Neural progenitor cell (in vitro differentiated cells): ENCODE measurements at regions not wholly inside any gene's neighbourhood (a gene's known extent, or its start where the extent isn't known, plus 50 kb on each side); places are given as distances from the start of the nearest gene placed in this dataset.

Source experiments
- EZH2 ChIP-seq: fragments of 200-600 bp; sonication (generic); IDR thresholded peaks from 2 replicates; pipeline ENCODE4 v1.6.1; 2017; ENCODE audit warnings: antibody characterized with exemption, mild to moderate bottlenecking, moderate library complexity
- TF ChIP-seq, protein P1 (sequence below): fragments of 200-600 bp; sonication (generic); IDR thresholded peaks from 2 replicates; pipeline ENCODE4 v1.5.1; 2017; ENCODE audit warnings: antibody characterized with exemption, mild to moderate bottlenecking

GRCh38 chr6:104407957-104408356, 451.8 kb downstream of the HACE1 start:
- TF ChIP-seq, protein P1, sequence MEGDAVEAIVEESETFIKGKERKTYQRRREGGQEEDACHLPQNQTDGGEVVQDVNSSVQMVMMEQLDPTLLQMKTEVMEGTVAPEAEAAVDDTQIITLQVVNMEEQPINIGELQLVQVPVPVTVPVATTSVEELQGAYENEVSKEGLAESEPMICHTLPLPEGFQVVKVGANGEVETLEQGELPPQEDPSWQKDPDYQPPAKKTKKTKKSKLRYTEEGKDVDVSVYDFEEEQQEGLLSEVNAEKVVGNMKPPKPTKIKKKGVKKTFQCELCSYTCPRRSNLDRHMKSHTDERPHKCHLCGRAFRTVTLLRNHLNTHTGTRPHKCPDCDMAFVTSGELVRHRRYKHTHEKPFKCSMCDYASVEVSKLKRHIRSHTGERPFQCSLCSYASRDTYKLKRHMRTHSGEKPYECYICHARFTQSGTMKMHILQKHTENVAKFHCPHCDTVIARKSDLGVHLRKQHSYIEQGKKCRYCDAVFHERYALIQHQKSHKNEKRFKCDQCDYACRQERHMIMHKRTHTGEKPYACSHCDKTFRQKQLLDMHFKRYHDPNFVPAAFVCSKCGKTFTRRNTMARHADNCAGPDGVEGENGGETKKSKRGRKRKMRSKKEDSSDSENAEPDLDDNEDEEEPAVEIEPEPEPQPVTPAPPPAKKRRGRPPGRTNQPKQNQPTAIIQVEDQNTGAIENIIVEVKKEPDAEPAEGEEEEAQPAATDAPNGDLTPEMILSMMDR, result no peak
- no peak for TF ChIP-seq EZH2
